Left kidney (tissue), 1 donor: ENCODE measurements at regions not wholly inside any gene's neighbourhood (a gene's known extent, or its start where the extent isn't known, plus 50 kb on each side); places are given as distances from the start of the nearest gene placed in this dataset.

Experiments
- DNase-seq: peaks from one replicate; pipeline ENCODE4 v3.0.0-alpha.2; 2013

DNA sequence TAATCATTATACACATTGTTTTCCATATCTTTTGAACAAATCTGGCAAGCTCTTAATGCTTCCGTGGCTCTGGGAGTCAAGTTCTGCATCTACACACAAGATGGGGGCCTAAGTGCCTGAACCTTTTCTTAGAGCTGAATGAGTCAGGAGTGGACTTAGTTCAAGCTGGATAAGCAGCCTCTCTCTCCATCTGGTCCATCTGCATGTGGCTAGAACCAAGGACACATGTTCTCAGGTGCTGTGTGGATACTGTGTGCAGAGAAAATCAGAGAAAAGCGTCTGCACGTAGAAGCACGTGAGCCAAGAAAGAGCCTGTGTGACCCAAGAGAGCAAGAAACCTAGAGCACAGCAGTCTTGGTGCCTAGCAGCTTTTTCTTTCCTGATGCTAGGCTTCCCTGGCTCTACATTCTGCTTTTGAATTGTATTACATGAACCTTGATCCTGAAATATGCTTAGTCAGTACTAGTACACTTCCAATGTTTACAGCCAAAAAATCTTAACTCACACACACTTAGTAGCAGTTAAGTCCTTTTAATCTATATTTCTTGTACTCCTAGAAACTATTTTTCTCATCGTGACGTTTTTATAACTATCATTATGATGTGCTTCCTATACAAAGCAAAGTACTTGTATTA, 1798.9 kb downstream of the MAT2B start:
- DNase-seq = no peak

DNA sequence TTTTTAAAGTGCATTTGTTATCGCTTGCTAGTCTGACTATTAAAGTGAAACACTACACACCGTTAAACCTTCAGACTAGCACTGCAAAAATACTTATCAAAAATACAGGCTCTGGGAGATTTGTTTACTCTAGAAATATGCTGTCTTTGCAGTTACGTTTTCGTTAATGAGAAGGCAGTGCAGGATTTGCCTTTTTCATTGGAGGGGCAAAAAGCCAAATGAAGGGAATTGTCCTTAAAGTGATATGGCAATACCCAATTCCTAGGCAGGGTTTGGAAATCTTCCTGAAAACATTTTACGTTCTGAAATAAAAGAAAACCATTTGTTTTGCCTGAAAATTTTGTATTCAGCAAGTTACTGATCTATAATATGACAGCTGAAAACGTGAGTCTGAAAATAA, 1800.2 kb downstream of the MAT2B start:
- DNase-seq = no peak

DNA sequence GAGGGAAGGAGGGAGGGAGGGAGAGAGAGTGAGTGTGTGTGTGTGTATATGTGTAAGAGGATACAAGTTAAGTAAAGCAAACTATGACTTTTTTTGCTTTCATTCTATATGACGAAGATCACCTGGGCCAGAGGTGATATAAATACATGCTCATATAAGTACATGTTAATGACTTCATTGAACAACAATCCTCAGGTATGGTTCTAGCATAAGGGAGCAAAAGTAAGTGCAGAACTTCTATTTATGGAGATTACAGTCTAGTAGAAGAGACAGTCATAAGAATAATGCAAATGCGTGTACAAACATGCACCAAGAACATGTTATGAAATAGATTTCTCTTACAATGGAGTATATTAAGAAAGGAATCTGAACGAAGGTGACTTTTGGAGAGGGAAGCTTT, 1804.0 kb downstream of the MAT2B start:
- DNase-seq = no peak

DNA sequence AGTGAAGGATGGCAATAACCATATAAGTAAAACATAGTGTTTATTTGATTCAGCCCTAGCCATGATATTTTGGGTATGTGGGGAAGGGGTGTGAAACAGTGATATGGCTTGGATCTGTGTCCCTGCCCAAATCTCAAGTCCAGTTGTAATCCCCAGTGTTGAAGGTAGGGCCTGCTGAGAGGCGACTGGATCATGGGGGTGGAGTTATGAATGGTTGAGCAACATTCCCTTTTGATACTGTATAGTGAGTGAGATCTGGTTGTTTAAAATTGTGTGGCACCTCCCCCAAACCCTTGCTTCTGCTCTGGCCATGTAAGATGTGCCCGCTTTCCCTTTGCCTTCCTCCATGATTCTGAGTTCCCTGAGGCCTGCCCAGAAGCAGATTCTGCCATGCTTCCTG, 1804.6 kb downstream of the MAT2B start:
- DNase-seq = no peak

DNA sequence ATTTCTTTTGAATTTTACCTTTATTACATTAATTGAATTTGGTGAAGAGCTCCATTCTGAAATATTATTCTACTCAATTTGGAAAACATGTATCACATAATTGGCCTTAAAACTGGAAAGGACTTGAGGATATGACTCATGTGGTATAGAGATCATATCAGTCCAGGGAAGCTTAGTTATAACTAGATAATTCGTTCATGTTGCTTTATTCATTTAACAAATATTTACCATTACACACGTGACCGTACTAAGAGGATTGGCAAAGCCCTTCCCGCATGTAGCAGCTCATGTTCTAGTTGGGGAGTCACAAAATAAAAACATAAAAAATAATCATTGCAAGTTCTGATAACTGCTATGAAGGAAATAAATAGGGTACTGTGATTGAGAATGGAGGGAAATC, 1816.5 kb downstream of the MAT2B start:
- no peak for DNase-seq

DNA sequence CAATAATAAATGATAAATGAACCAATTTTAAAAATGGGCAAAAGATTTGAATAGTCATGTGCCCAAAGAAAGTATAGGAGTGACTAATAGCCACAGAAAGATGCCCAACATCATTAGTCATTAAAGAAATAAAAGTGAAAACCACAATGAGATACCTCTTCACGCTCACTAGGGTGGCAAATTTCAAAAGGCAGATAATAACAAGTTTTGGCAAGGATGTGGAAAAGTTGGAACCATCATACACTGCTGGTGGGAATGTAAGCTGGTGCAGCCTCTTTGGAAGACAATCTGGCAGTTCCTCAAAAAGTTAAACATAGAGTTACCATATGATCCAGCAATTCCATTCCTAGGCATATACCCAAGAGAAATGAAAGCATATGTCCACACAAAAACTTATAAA, 1819.8 kb downstream of the MAT2B start:
- DNase-seq = no peak

DNA sequence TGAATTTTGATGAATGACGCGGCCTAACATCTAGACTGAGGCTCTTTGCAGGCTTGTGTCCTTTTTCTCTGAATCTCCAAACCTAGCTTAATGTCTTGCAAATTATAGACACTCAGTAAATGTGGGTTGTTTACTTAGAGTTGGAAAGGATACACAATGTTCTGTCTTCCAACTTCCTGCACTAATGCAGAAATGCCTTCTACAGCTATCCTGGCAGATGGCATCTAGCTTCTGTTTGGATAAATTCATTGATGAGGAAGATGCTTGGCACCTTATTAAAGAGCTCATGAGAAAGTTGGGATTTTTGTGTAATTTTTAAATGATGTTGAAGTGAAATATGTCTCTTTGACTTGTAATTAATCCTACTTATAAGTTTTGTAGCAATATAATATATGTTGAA, 1822.2 kb downstream of the MAT2B start:
- no peak for DNase-seq

DNA sequence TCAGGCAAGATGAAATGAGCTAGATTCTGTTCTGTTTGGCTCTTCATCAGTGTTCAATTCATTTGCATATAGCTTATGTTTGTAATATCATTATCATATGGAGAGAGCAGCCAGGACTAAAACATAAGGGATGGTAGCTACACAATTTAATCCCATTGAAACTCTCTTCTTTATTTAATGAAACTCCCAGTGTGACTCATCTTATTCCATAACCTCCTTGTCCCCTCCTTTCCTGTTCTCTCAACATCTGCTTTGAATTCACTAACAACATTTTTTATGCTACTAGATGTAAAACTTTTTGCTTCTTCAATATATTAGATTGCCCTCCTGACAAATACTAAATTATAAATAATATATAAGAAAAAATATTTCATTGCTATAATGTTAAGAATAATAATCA, 1823.4 kb downstream of the MAT2B start:
- DNase-seq = no peak

DNA sequence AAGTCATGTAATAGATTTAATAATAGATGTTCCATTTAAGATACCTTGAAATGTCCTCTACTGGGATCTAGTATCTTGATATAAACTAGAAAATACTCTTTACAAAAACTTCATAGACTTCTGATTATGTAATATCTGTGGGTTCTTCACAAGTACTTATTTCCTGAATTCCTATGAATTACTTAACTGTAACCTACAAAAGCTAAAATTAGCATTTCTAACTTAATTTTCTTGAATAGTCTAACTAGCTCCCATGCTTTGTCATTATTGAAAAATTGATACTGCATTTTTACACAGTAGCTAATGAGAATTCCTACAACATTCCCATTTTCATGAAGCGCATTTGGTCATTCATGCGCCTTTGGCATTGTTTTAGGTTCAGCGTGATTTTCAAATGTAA, 1828.2 kb downstream of the MAT2B start:
- DNase-seq = no peak

DNA sequence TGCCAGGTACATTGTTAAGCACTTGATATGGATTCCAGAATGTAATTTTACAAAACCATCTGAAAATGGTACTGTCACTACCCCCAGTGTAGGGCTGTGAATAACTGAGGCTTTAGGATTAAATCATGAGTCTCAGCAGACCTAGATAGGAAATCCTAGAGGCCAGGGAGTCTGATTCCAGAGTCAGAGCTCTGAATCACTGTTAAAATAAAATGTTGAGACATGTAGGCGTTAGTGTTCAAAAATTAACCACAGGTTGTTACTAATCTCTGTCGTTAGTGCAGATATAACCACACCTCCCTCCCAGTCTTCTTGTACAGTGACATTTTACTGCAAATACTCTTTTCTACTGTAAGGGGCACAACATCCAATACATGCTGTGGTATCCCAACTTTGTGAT, 1828.8 kb downstream of the MAT2B start:
- DNase-seq = no peak

DNA sequence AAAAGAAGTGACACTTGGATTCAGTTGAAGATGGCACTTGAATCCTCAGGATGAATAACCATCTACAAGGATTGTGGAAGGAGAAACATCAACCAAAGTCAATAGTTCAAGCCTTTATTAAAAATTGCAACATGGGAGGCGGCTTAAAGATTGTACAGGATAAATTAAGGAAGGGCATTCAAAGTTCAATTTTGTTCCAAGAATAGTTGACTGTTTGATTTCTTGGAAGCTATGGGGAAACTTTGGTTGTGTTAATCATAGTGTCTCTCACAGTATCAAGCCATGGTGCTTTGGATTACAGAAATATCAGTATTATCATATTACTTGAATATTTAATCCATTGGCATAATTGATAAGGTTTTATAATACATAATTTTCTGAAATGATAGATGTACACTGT, 1844.3 kb downstream of the MAT2B start:
- DNase-seq = no peak

DNA sequence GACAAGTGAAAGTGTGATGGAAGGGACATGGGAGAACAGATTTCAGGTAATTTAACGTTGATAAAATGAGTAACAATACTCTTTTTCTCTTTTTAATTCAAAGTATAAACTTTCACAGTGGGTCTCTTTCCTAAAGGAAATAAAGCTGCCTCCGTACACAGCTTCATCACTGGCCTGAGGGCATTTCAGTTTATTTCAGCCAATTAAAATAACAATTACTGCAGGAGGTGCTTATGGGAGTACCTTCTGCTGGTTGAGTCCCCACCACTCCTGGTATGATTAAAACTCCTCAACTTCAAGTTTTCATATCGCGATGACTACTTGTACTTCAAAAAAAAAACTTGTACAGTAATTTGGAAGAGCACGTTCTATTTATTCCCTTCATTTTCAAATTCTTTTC, 1845.9 kb downstream of the MAT2B start:
- DNase-seq = no peak

DNA sequence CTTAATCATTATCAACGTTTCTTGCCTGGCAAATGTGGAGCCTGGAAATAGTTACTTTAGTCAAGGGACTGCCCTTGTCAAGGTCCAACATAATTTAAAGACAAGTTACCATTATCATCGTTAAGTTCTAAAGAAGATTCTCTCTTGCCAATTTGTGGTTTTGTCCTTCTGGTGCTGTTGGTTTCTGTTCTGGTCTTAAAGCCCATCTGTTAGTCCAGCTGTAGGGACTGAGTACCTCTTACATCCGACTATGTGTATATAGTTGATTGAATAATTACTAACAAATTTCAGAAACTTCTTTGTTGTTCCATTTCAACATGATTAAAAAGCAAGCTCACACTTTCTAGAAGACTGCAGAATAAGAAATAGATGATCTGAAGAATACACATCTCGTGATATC, 1854.9 kb downstream of the MAT2B start:
- DNase-seq = no peak

DNA sequence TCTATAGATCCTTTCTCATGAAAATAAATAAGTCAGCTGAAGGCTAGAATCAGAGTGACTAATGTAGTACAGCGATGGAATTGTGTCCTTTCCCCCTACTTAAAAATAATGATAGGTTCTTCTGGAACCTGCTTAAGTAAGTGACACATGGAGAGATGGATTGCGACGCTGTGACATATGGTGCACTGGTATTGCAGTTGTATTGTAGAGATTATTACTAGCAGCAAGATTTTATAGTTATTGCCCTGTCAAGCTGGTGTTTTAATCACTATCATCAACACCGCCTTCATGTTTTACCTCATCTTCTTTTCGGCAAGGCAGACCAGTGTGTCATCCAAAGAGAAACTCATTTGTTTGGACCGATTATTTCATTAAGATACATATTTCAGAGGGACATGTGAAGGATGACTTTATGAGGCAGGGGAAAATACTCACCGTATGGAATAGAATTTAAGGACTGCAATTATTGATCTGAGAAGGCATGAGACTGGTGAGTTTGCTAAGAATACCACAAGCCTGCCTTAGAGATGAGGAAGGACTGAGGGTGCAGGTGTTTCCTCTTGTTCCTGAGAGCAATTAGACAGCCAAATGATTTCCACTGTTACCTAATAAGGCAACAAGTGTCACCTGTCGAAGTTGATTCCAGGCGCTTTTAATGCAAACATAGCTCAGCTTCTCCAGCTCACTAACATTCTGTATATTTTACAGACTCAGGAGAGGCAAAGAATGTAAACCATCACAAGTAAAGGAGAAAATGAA, 1855.5 kb downstream of the MAT2B start:
- no peak for DNase-seq

DNA sequence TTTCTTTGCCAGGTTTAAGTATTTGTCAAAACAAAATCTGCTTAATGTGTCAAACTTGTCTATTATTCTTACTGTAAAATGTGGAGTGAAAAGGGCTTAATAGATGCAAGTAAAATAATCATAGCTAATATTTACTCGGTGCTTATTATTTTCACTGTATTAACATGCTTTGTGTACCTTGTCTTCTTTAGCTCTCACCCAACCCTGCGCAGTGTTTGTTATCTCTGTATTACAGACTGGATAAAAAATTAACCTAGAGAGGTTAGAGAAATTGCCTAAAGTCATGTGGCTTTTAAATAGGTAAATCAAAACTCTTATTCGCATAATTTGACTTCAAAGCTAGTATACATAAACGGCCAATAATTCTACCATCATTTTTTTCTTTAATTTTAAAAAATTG, 1864.8 kb downstream of the MAT2B start:
- no peak for DNase-seq

DNA sequence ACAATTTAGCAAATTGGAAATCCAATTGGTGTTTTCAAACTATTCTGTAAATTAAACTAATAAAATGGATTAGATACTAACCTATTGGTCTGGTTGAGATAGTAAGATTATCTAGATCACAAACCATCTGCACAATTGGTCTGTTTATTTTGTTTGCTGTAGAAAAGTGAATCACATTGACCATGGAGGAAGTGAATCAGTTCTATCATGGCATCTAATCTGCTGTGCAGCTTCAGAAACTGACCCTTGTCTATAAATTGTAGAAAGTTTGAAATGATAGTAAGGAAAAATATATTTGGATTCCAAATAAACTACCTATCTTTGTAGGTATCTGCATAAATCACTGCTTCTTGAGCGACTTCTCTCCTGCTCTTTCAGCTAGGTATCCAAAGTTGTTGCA, 1865.4 kb downstream of the MAT2B start:
- no peak for DNase-seq

DNA sequence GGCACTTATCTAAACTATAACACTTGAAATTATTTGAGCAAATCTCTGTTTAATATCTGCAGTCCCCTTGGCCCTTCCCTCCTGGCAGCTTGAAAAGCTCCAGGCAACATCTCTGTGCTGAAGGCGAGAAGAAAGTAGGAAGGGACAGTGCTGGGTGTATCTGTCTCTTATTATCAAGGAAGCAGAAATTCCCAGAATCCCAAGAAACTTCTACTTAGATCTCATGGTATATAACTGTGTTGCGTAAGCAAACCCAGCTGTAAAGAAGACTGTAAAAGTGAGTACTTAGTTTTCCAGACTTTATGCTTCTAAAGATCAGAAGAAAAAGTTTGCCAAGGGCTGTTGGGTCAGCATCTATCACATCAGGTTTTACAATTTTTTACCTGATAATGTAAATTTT, 1869.8 kb downstream of the MAT2B start:
- DNase-seq = no peak

DNA sequence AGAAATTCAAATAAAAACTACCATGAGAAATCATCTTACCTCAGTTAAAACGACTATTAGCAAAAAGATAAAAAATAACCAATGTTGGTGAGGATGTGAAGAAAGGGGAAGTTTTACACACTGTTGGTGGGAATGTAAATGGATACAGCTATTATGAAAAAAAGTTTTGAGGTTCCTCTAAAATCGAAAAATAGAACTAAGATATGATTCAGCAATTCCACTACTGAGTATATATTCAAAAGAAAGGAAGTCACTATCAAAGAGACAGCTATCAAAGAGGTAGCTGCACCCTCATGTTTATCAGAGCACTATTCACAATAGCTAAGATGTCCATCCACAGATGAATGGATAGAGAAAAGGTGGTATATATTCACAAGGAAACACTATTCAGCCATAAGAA, 1888.4 kb downstream of the MAT2B start:
- no peak for DNase-seq

DNA sequence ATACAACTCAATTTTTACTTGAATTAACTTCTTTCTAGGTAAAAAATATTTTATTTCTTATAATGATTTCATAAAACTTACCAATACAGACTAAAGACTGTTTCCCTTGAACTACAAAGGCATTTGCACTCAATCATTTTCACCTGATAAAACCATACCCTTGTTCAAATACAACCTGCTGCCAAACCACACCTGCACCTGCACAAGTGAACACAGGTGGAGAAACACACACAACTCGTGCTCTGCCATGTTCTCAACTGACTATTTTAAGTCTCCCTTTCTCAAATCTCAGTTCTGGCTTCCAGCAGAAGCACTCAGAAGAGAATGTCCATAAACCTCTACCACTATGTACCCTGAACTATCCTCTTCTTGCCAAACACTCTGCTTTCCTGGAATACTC, 1892.1 kb downstream of the MAT2B start:
- no peak for DNase-seq

DNA sequence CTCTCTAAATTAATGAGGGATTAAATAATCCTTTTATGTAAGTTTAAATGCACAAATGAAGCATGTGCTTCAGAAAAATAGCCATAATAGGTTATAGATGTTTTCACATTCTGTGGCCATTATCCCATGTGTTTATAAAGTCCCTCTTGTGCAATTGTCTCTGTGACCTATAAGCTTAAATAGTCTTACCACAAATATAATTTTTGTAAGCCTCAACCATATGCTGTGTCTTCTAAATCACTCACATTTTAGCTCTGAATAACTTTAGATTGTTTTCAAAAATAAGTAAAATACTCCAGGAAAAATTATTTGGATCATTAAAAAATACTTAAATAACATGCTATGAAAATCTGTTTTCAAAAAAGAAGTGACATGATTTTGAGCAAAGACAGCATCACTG, 1894.7 kb downstream of the MAT2B start:
- DNase-seq = no peak

DNA sequence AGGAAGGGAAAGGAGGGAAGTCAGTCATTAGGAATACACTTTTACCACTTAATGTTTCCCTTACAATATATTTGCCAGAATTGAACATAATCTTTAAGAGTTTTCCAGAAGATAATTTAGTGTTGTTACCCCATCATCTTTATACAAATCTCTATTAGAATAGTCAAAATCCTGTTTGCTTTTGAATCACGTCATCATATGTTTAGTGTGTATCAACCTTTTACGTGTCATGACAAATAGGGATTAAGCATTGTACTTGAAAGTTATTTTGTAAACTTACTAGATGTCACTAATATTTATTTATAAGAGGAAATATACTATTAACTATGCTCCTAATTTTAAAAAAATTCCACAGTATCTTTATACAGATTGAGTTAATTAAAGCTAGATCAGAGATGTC, 1899.5 kb downstream of the MAT2B start:
- DNase-seq = no peak

DNA sequence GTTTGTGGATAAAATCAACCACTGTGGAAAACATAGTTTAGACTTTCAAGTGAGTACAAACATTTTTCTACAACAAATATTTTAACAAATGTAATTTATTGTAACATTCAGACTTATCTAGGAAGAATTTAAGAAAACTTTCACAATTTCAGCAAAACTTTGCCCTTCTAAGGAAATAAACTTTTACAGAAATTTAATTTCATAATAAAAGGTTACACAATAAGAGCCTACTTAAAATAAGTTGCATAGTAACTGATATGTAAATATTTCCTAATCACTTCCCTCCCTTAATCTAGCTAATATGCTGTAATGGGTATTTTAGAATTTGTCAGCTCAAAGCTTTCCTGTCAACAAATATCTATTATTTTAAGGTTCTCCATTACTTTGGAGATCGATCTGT, 1899.9 kb downstream of the MAT2B start:
- no peak for DNase-seq

DNA sequence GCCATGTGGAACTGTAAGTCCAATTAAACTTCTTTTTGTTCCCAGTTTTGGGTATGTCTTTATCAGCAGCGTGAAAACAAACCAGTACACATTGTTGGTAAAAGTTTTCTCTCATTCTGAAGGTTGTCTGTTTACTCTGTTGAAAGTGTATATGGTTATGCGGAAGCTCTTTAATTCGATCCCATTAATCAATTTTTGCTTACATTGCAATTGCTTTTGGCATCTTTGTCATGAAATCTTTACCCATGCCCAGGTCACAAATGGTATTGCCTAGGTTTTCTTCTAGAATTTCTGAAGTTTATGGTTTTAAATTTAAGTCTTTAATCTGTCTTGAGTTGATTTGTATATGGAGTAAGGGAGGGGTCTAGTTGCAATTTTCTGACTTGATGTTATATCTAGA, 1901.9 kb downstream of the MAT2B start:
- DNase-seq = no peak

DNA sequence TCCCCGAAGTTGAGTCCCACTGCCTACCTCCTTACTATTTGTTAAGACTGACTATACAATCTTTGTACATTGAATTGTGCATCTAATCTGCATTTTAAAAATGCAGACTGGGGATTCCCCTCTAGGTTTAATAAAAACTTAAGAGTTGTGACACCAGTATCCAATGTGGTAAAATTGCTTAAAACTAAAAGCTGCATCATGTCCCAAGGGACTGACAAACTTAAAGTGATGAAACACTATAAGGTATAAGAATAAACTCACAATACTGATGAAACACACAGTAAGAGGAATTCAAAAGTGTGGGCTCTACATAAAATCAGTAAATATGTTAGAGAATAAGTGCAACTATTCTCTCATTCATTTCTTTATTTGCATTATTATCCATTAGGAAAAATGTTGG, 1905.1 kb downstream of the MAT2B start:
- no peak for DNase-seq
